ENCODE measurements at regions not wholly inside any gene's neighbourhood (a gene's known extent, or its start where the extent isn't known, plus 50 kb on each side); places are given as distances from the start of the nearest gene placed in this dataset.

DNA sequence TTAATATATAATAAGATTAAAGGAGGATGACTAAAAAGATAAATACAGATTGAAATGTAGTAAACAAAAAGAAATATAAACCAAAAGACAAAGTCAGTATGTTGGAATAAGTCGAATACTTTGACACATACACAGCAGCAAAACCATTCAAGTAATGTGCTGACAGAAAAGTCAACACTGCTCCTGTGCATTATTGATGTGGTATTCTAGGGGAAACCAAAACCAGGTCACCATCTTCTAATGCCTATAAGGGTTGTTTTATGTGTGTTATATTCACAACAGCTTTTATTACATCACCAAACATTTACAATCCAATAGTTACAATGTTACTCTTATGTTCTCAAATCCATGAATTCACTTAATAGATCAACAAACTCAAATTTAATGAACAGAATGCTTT is 111.8 kb upstream of the DKK2 start:
- Mint-ChIP-seq H3K36me3 (ENCODE audit: low read depth) (no peaks in the 10 kb centered on the region), H3K9me3 (no peaks in the 10 kb centered on the region), H3K4me1 (no peaks in the 10 kb centered on the region), H3K4me3 (no peak overlapping the region), H3K27me3 (ENCODE audit: low read depth) (no peaks in the 10 kb centered on the region), H3K27ac (no peak overlapping the region)
- TF ChIP-seq, protein P1, sequence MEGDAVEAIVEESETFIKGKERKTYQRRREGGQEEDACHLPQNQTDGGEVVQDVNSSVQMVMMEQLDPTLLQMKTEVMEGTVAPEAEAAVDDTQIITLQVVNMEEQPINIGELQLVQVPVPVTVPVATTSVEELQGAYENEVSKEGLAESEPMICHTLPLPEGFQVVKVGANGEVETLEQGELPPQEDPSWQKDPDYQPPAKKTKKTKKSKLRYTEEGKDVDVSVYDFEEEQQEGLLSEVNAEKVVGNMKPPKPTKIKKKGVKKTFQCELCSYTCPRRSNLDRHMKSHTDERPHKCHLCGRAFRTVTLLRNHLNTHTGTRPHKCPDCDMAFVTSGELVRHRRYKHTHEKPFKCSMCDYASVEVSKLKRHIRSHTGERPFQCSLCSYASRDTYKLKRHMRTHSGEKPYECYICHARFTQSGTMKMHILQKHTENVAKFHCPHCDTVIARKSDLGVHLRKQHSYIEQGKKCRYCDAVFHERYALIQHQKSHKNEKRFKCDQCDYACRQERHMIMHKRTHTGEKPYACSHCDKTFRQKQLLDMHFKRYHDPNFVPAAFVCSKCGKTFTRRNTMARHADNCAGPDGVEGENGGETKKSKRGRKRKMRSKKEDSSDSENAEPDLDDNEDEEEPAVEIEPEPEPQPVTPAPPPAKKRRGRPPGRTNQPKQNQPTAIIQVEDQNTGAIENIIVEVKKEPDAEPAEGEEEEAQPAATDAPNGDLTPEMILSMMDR (IDR thresholded peaks at IDR 0.05; ENCODE audit: unreplicated experiment in 3 of 3): no peak

DNA sequence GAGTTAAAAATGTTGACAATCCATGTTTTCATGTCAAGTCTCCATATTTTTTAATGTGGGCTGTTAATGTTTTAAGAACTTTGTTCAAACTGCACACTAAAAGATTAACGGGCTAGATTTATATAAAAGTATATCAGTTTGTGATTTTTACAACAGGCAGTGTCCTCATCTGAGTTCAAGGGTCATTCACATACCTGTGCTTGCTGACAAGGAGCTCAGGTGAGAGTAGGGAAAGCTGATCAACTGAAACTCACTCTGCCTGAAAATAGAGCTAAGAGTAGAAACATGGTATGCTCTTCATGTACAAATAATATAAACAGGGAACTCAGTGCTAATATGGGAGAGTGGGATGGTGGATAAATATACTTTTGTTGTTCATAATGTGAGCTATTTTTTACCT is 102.3 kb upstream of the DKK2 start:
- H3K4me1 Mint-ChIP-seq: no peaks in the 10 kb centered on the region
- no peaks in the 10 kb centered on the region for H3K27me3 Mint-ChIP-seq (ENCODE audit: low read depth)
- H3K9me3 Mint-ChIP-seq: no peaks in the 10 kb centered on the region
- TF ChIP-seq, protein P1 (IDR thresholded peaks at IDR 0.05; ENCODE audit: unreplicated experiment in 3 of 3): no peak
- no peak overlapping the region for H3K4me3 Mint-ChIP-seq
- H3K36me3 Mint-ChIP-seq (ENCODE audit: low read depth): no peaks in the 10 kb centered on the region
- no peak overlapping the region for H3K27ac Mint-ChIP-seq

DNA sequence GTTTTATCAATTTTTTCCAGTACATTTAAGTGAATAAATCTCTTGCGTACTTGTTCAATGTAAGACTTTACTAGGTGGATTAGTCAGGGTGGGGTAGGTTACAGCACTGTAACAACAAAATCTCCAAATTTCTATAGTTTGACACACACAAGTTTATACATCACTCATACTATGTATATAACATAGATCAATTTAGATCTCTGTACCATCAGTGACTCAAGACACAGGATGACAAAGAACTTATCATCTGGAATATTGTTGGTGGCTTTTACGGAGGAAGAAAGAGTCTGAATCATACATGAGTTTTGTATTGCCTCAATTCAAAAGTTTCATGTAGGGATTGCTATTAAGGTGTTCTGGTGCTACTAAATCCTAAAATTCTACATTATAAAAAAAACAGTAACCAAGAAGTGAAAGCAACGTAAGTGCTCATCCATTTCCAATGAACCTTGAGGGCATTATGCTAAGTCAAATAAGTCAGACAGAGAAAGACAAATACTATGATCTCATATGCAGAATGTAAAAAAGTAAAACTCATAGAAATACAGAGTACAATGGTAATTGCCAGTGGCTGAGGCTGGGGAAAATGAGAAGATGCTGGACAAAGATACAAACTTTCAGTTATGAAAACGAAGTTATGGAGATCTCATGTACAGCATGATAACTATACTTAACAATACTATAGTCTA is 98.0 kb upstream of the DKK2 start:
- TF ChIP-seq, protein P1 (IDR thresholded peaks at IDR 0.05; ENCODE audit: unreplicated experiment in 3 of 3): no peak
- H3K4me3 Mint-ChIP-seq: no peak overlapping the region
- no peaks in the 10 kb centered on the region for H3K4me1 Mint-ChIP-seq
- no peaks in the 10 kb centered on the region for H3K9me3 Mint-ChIP-seq
- no peaks in the 10 kb centered on the region for H3K36me3 Mint-ChIP-seq (ENCODE audit: low read depth)
- no peaks in the 10 kb centered on the region for H3K27me3 Mint-ChIP-seq (ENCODE audit: low read depth)
- H3K27ac Mint-ChIP-seq: no peak overlapping the region

DNA sequence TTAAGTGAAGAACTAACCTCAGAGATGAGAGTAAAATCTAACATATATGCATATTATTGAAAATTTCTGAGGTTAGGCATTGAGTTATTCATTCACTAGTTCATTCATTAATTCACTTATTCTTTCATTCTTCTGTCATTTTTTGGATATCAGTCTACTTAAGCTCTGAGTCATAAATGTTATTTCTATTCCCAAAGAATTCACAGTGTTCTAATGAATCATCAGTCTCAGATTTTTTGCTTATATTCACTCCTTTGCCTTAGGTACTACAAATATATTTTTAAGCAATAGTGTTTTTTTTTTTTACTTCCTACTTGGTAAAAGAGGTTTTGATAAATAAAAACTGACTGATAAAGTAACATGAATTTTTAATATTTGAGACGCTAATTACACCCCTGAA is 95.2 kb upstream of the DKK2 start:
- Mint-ChIP-seq H3K4me1 (no peaks in the 10 kb centered on the region), H3K9me3 (no peaks in the 10 kb centered on the region), H3K4me3 (no peak overlapping the region), H3K27me3 (ENCODE audit: low read depth) (no peaks in the 10 kb centered on the region), H3K27ac (no peak overlapping the region), H3K36me3 (ENCODE audit: low read depth) (no peaks in the 10 kb centered on the region)
- TF ChIP-seq, protein P1 (IDR thresholded peaks at IDR 0.05; ENCODE audit: unreplicated experiment in 3 of 3): no peak

DNA sequence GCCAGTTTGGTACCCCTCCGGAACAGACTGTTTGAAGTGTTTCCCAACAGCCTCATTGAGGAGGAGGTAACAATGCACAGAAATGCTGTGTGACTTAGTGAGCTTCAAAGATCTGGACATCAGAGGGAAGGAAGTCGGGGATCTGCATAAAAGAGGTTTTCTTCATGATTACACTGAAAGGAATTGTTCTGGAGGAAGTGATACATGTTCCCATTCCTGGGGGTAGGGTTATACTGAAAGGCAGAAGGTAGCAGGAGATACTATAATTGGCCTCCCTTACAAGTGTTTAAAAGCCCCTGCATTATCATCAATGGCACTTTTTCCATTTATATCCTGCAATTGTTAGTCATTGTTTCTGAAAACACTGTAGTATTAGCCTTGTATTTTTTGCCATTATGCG is 94.0 kb upstream of the DKK2 start:
- Mint-ChIP-seq H3K9me3 (no peaks in the 10 kb centered on the region), H3K4me3 (no peak overlapping the region), H3K36me3 (ENCODE audit: low read depth) (no peaks in the 10 kb centered on the region), H3K4me1 (no peaks in the 10 kb centered on the region), H3K27ac (no peak overlapping the region), H3K27me3 (ENCODE audit: low read depth) (no peaks in the 10 kb centered on the region)
- TF ChIP-seq, protein P1 (IDR thresholded peaks at IDR 0.05; ENCODE audit: unreplicated experiment in 3 of 3): no peak

DNA sequence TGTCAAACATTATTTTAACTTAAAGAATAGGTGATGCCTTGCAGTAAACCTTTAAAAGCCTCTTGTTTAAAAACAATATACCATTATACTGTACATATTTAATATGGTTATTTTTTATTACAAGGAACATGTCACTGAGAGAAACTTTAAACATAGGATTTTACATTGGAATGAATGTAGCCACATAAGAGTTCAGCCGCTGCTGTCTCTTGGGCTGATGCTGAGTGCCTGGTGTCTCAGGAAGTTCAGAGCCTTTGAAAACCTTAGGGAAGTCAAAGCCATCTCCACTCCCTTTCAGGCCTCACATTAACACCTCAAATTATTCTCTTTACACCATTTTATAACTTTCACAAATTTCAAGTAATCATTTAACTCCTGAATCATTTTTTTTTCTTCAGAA is 93.5 kb upstream of the DKK2 start:
- Mint-ChIP-seq H3K27me3 (ENCODE audit: low read depth) (no peaks in the 10 kb centered on the region), H3K9me3 (no peaks in the 10 kb centered on the region), H3K36me3 (ENCODE audit: low read depth) (no peaks in the 10 kb centered on the region), H3K27ac (no peak overlapping the region), H3K4me1 (no peaks in the 10 kb centered on the region), H3K4me3 (no peak overlapping the region)
- TF ChIP-seq, protein P1 (IDR thresholded peaks at IDR 0.05; ENCODE audit: unreplicated experiment in 3 of 3): no peak
